SKM-1 treated with dmso at 0.1 percent for 144 hours (cell line): ENCODE measurements at regions not wholly inside any gene's neighbourhood (a gene's known extent, or its start where the extent isn't known, plus 50 kb on each side); places are given as distances from the start of the nearest gene placed in this dataset.

Experiments
- DNase-seq: peaks from one replicate; lab custom pipeline; 2025; ENCODE audit not compliant: unreplicated experiment; lab: John Stamatoyannopoulos, UW

- DNase-seq = no peak
Observed at GRCh38 chr13:103394618-103395017, 328.4 kb upstream of the SLC10A2 start.

GRCh38 chr13:103391936-103392335, 325.7 kb upstream of the SLC10A2 start:
- no peak for DNase-seq

DNA sequence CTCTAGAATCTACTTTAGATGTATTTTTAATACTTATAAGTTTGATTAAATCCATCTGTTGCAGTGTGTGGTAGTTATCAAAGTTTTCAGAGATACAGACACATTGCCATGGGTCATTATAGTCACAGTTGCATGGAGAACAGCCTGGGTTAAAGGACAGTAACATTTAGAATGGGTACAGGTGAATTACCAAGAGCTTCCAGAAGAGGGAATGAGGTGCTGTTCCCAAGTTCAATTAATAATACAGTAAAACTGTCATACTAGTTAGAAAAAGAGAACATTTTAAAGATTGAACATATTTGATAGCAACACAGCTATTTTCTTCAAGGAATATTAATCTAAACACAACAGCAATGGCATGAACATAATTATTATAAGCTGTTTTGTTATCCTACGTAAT, 322.6 kb upstream of the SLC10A2 start:
- no peak for DNase-seq

DNA sequence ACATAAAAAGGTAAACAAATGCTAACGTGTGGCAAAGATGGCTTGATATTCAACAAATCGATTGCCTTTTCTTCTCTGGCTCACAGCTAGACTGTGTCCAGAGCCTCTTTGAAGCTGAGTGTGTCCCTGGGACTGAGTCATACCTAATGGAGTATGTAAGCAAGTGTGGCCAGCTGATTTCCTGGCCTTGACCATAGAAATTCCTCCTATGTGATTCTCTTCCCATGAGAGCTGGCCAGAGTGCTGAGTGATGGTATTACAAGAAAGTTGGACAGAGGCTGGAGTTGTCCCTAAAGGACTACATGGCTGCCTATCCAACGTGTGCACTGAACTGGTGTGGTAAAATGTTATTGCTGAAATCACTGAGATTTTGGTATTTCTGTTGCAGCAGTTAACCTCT, 320.1 kb upstream of the SLC10A2 start:
- no peak for DNase-seq

- DNase-seq = no peak
Observed at GRCh38 chr13:103373916-103374315, 307.7 kb upstream of the SLC10A2 start.

DNA sequence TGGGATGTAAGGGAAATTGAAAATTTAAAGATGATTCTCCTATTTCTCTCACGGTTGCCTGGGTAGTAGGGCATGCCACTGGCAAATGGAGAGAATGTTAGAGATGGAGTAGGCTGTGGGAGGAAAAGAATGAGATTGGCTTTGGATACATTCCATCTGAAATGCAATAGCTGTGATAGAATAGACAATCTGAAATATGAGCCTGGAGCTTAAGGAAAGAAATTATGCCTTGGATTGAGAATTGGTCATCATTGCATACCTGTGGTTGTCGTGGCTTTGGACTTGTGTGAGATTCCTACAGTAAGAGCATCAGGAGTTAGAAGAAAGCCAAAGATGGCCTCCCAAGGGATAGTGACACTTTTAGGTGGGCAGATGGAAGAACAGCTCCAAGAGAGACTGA, 305.1 kb upstream of the SLC10A2 start:
- no peak for DNase-seq

DNA sequence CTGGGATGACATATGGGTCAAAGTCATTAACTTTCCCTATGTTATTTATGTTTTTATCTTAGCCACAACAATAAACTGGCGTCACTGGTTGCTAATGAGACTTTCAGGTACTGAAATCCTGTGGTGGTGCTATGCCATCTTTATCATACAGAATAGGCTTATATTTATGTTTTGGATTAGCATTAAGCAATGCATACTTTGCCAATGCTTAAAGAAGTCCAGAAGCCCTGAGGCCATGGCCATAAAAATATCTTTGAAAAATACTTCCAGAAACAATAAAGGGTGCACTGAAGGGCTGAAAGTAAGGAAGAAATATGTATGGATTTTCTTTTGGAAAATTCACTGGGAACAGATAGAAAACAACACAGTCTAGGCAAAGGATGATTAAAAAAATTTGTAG, 304.6 kb upstream of the SLC10A2 start:
- no peak for DNase-seq

DNA sequence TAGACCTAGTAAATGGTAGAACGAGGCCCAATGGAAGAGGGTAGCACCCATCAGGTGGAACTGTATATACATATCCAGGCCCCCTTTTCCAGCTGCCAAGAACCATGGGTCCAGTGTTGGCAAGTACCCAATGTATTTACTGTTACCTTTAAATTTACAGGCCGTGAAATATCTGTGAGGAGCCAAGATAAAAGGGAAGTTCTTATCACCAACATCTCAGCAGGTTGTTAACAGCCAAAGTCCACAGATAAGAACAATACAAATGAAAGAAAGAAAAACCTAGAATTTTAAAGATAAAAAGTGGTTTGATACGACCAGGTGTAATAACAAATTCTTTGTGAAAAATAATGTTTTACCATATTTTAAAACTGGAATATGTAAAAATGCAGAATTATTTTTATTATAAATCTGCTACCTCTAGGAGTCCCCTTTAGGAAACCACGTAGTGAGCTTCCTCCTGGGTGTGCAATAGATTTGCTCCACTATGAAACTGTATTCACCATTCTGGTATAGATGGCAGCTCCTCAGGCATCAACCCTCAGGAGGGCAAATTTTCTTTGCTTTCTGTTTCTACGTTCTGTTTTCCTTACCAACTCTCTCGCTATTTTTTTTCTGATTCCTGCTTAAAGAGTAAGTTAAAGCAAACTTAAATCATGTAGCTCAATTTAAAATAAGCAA, 292.2 kb upstream of the SLC10A2 start:
- DNase-seq = no peak

GRCh38 chr13:103356226-103356864, 290.1 kb upstream of the SLC10A2 start:
- DNase-seq = no peak

DNA sequence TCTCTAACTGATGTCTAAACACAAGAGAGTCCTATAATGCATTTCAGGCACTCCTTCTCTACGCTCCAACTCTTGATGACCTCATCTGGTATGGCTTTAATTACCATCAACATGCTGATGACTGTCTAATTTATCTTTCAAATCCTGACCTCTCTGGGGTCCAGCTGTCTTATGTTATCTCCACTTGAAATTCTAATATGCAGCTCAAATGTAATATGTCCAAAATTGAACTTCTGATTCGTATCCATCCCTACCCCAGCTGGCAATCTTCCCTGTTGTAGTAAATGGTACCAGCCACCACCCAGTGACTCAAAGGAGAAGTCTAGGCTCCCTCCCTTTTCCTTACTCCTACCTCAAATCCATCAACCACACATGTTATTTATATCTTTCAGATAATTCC, 288.0 kb upstream of the SLC10A2 start:
- DNase-seq = no peak

GRCh38 chr13:103351035-103351828, 285.0 kb upstream of the SLC10A2 start:
- DNase-seq = no peak

GRCh38 chr13:103350147-103350546, 283.9 kb upstream of the SLC10A2 start:
- DNase-seq = no peak

GRCh38 chr13:103349211-103349980, 283.2 kb upstream of the SLC10A2 start:
- DNase-seq = no peak

- DNase-seq = no peak
Observed at GRCh38 chr13:103335241-103335640, 269.0 kb upstream of the SLC10A2 start.

DNA sequence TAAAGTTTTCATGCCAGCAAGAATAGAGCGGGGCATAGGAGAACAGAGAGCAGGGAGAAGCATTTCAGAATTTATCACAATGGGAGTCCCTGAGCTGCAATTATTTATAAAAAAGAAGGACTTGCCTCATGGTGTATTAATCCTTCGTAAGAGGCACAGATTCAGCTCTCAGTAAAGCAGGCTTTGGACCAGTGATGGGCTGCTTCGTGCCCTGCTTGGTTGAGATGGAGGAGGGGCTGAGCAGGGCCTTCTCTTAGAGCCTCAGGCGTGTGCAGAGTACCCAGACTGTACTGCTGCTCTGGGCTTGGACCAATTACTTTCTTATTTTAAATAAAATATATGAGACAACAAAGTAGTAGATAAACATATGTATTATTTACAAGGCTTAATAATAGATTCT, 265.7 kb upstream of the SLC10A2 start:
- DNase-seq = no peak

DNA sequence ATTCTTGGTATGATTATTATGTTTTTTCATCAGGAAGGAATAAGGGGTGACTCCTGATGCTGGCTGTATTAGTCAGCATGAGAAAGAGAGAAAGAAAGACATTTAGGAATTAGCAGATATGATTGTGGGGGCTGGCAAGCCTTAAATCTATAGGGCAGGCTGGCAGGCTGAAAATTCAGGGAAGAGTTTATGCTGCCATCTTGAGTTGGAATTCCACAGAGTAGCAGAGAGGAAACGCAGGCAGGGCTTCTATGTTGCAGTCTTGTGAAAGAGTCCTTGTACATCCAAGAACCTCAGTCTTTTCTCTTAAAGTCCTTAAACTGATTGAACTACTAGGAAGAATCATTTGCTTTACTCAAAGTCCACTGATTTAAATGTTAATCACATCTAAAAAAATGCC, 262.7 kb upstream of the SLC10A2 start:
- DNase-seq = no peak

DNA sequence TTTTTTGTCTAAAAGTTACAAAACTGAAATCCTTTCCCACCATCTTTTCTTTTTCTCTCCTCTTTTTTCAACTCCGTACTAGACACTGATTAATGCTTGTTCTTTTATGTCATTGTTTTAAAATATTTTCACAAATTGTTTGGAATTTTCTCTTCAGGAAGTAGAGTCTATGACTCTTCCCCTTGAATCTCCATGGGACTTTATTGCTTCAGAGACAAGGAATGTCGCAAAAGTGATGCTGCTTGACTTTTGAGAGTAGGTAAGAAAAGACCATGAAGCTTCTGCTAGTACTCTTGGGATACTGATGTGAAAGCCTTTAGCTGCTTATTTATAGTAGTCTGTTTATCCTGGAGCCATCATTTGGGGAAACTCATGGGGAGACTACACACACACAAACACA, 260.1 kb upstream of the SLC10A2 start:
- DNase-seq = no peak

GRCh38 chr13:103325672-103326071, 259.5 kb upstream of the SLC10A2 start:
- no peak for DNase-seq

GRCh38 chr13:103324641-103325040, 258.4 kb upstream of the SLC10A2 start:
- DNase-seq = no peak

DNA sequence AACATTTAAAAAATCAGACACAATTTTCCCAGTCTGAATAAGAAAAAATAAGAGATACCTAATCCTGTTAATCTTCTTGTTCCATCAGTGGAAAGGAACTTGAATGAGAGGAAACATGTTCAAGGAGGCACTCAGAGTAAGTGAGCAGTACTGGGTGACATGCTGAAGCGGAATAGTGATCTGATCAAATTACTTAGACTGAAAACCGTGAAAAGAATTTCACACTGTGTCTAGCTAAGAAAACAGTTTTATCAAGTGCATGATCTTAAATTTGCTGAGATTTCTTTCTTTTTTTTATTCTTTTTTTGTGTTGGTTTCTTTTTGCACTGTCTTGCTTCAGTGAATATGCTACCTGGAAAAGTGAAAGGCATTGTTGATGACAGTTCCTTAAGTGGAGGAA, 249.5 kb upstream of the SLC10A2 start:
- DNase-seq = no peak

DNA sequence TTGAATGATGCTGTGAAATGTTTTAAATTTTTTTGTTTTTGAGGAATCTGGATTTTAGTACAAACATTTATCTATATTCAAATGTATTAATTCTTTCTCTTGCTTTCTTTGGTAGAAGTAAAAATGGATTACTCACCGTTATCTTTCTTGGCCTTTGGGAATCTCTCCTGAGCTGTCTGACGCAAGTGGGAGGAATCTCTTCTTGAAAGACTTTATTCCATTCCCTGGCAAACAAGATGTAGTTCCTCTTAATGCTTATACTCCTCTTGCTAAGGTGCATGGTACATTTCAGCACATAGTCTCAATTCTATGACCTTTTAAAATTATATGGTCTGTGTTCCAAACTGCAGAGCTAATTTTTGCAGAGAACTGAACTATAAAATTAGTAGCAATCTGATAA, 246.2 kb upstream of the SLC10A2 start:
- no peak for DNase-seq
